WTC11 (cell line): ENCODE measurements at regions not wholly inside any gene's neighbourhood (a gene's known extent, or its start where the extent isn't known, plus 50 kb on each side); places are given as distances from the start of the nearest gene placed in this dataset.

Experiments used
- ATAC-seq: fragments of 200-7000 bp; cut with Tn5 transposase; 2 replicates; pipeline ENCODE4 v1.10.0; 2021; ENCODE audit warnings: mild to moderate bottlenecking, moderate library complexity
- CTCF ChIA-PET: fragments of 300-600 bp; sonication (Branson Sonifier 250); formaldehyde crosslinking; loops from one replicate; lab custom pipeline; 2021; ENCODE audit warnings: antibody characterized with exemption; lab: Charles Lee
- POLR2A ChIA-PET: fragments of 350-600 bp; sonication (Branson Sonifier 250); formaldehyde crosslinking; loops from one replicate; lab custom pipeline; 2021; ENCODE audit warnings: antibody characterized with exemption; lab: Charles Lee
- DNase-seq: peaks from one replicate; pipeline ENCODE4 v3.0.0; 2021; ENCODE audit warnings: low spot score
- H3K27ac Mint-ChIP-seq: 2 replicates; pipeline ENCODE4 v1.8.0; 2021; ENCODE audit warnings: mixed read lengths
- H3K27me3 Mint-ChIP-seq: 2 replicates; pipeline ENCODE4 v1.8.0; 2021; ENCODE audit warnings: low read depth, mild to moderate bottlenecking, moderate library complexity, mixed read lengths
- H3K36me3 Mint-ChIP-seq: 2 replicates; pipeline ENCODE4 v1.8.0; 2021; ENCODE audit warnings: mixed read lengths
- H3K4me1 Mint-ChIP-seq: 2 replicates; pipeline ENCODE4 v1.8.0; 2022; ENCODE audit warnings: mixed read lengths
- H3K4me3 Mint-ChIP-seq: 2 replicates; pipeline ENCODE4 v1.8.0; 2021; ENCODE audit warnings: mild to moderate bottlenecking, moderate library complexity, mixed read lengths
- H3K9me3 Mint-ChIP-seq: 2 replicates; pipeline ENCODE4 v1.8.0; 2021; ENCODE audit warnings: mixed read lengths
- CBFB ChIP-seq: sonication (generic); formaldehyde crosslinking; IDR thresholded peaks from 2 replicates; pipeline ENCODE4 v1.8.1; 2022; ENCODE audit warnings: mild to moderate bottlenecking, low read depth, missing genetic modification reagents
- CREM ChIP-seq: sonication (generic); formaldehyde crosslinking; IDR thresholded peaks from 2 replicates; pipeline ENCODE4 v1.8.1; 2022; ENCODE audit warnings: mild to moderate bottlenecking, missing genetic modification reagents, moderate library complexity
- EMX1 ChIP-seq: fragments of 250-450 bp; sonication (Bioruptor Pico); IDR thresholded peaks from 2 replicates; pipeline ENCODE4 v1.8.0; 2021; ENCODE audit warnings: mild to moderate bottlenecking
- ETV6 ChIP-seq: sonication (generic); formaldehyde crosslinking; IDR thresholded peaks from 2 replicates; pipeline ENCODE4 v1.8.1; 2022; ENCODE audit warnings: mild to moderate bottlenecking, missing genetic modification reagents
- GTF2I ChIP-seq: fragments of 250-450 bp; sonication (Bioruptor Pico); conservative IDR thresholded peaks from 2 replicates; pipeline ENCODE4 v1.4.0; 2021; ENCODE audit warnings: mild to moderate bottlenecking
- HMGA2 ChIP-seq: fragments of 250-450 bp; sonication (Bioruptor Pico); IDR thresholded peaks from 2 replicates; pipeline ENCODE4 v1.4.0; 2021; ENCODE audit warnings: mild to moderate bottlenecking, moderate library complexity
- MYBL2 ChIP-seq: sonication (generic); formaldehyde crosslinking; IDR thresholded peaks from 2 replicates; pipeline ENCODE4 v1.8.1; 2023; ENCODE audit warnings: mild to moderate bottlenecking, moderate library complexity, missing genetic modification reagents
- SP1 ChIP-seq: sonication (generic); formaldehyde crosslinking; conservative IDR thresholded peaks from 2 replicates; pipeline ENCODE4 v1.8.1; 2022; ENCODE audit warnings: missing genetic modification reagents
- ZNF317 ChIP-seq: sonication (generic); formaldehyde crosslinking; IDR thresholded peaks from 2 replicates; pipeline ENCODE4 v1.8.1; 2023; ENCODE audit warnings: low read depth, mild to moderate bottlenecking, moderate library complexity, missing genetic modification reagents, borderline replicate concordance
- ZNF423 ChIP-seq: fragments of 250-450 bp; sonication (Bioruptor Pico); IDR thresholded peaks from 2 replicates; pipeline ENCODE4 v2.1.2; 2022; ENCODE audit warnings: mild to moderate bottlenecking, moderate library complexity
- TF ChIP-seq, protein P1 (sequence below): sonication (generic); formaldehyde crosslinking; IDR thresholded peaks from 2 replicates; pipeline ENCODE4 v1.8.0; 2022; ENCODE audit warnings: mild to moderate bottlenecking, missing genetic modification reagents
- TF ChIP-seq, protein P2 (sequence below): fragments of 250-450 bp; sonication (Bioruptor Pico); IDR thresholded peaks from 2 replicates; pipeline ENCODE4 v2.1.2; 2022; ENCODE audit warnings: mild to moderate bottlenecking, moderate library complexity
- TF ChIP-seq, protein P3 (sequence below): fragments of 250-450 bp; sonication (Bioruptor Pico); IDR thresholded peaks from 2 replicates; pipeline ENCODE4 v1.9.0; 2021; ENCODE audit warnings: mild to moderate bottlenecking, borderline replicate concordance

DNA sequence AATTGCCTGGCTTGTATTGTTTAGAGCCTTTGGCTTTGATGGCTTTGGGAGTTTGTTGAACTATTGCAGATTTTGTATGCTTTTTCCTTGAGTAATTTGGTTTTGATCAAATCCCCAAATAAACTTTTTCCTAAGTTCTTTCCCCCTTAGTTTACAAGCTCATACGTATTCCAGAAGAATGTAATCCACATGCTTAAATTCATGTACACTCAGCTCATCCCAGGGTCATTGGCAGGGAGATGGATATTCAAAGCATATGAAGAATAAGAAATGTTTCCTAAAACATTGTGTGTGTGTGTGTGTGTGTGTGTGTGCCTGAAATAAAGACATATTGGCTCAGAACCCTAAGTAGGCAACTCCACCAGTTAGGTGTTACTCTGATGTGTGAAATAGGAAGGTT lies 89.4 kb downstream of the TMEM30B start:
- no peak overlapping the region for H3K27ac Mint-ChIP-seq
- H3K36me3 Mint-ChIP-seq, result no peaks in the 10 kb centered on the region
- no peak overlapping the region for H3K4me3 Mint-ChIP-seq
- DNase-seq, result no peak
- peaks cover 29% of the 10 kb centered on the region for H3K4me1 Mint-ChIP-seq
- CTCF ChIA-PET, result interaction anchor here (0.7 kb wide), 1 partner anchor 402 kb away, joined by 3 read pairs; no protein-coding TSS in a partner anchor
- TF ChIP-seq, protein P1, sequence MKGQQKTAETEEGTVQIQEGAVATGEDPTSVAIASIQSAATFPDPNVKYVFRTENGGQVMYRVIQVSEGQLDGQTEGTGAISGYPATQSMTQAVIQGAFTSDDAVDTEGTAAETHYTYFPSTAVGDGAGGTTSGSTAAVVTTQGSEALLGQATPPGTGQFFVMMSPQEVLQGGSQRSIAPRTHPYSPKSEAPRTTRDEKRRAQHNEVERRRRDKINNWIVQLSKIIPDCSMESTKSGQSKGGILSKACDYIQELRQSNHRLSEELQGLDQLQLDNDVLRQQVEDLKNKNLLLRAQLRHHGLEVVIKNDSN (CRISPR knock-in tag), result no peak
- TF ChIP-seq, protein P2, sequence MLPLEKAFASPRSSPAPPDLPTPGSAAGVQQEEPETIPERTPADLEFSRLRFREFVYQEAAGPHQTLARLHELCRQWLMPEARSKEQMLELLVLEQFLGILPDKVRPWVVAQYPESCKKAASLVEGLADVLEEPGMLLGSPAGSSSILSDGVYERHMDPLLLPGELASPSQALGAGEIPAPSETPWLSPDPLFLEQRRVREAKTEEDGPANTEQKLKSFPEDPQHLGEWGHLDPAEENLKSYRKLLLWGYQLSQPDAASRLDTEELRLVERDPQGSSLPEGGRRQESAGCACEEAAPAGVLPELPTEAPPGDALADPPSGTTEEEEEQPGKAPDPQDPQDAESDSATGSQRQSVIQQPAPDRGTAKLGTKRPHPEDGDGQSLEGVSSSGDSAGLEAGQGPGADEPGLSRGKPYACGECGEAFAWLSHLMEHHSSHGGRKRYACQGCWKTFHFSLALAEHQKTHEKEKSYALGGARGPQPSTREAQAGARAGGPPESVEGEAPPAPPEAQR (CRISPR knock-in tag), result no peak
- no peak for TF ChIP-seq SP1 (CRISPR knock-in tag)
- no peak for TF ChIP-seq ZNF317 (CRISPR knock-in tag)
- no peak for TF ChIP-seq ETV6 (CRISPR knock-in tag)
- TF ChIP-seq EMX1 (CRISPR knock-in tag), result no peak
- TF ChIP-seq, all 79 proteins: peak for 0
- no peak for ATAC-seq
- POLR2A ChIA-PET, result no interaction called here
- H3K9me3 Mint-ChIP-seq, result peaks cover 8% of the 10 kb centered on the region
- H3K27me3 Mint-ChIP-seq, result no peaks in the 10 kb centered on the region

DNA sequence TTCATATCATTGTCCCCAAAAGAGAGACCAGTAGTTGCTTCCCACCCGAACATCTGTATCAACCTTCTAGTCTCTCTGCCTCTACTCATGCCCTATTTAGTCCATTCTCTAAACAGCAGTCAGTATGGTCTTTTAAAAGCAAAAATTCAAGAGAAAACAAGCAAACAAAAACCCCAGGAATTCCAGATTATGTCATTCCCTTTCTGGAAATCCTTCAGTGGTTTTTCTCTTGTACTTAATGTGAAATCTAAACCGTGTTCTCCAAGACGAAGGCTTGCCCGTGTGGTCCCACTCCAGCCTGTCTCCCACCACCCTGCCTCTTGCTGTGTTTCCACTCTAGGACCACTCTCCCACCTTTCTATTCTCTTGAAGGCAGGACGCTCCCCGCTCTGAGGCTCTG lies 90.8 kb downstream of the TMEM30B start:
- H3K4me3 Mint-ChIP-seq, result no peak overlapping the region
- no peak for TF ChIP-seq CBFB (CRISPR knock-in tag)
- no peak for TF ChIP-seq GTF2I
- no peaks in the 10 kb centered on the region; the same call in 1 of the 2 replicates for H3K27me3 Mint-ChIP-seq
- no peak for DNase-seq
- H3K4me1 Mint-ChIP-seq, result peaks cover 35% of the 10 kb centered on the region
- H3K36me3 Mint-ChIP-seq, result no peaks in the 10 kb centered on the region
- no peak for ATAC-seq
- H3K9me3 Mint-ChIP-seq, result peaks cover 3% of the 10 kb centered on the region
- CTCF ChIA-PET, result no interaction called here
- POLR2A ChIA-PET, result no interaction called here
- no peak overlapping the region for H3K27ac Mint-ChIP-seq

DNA sequence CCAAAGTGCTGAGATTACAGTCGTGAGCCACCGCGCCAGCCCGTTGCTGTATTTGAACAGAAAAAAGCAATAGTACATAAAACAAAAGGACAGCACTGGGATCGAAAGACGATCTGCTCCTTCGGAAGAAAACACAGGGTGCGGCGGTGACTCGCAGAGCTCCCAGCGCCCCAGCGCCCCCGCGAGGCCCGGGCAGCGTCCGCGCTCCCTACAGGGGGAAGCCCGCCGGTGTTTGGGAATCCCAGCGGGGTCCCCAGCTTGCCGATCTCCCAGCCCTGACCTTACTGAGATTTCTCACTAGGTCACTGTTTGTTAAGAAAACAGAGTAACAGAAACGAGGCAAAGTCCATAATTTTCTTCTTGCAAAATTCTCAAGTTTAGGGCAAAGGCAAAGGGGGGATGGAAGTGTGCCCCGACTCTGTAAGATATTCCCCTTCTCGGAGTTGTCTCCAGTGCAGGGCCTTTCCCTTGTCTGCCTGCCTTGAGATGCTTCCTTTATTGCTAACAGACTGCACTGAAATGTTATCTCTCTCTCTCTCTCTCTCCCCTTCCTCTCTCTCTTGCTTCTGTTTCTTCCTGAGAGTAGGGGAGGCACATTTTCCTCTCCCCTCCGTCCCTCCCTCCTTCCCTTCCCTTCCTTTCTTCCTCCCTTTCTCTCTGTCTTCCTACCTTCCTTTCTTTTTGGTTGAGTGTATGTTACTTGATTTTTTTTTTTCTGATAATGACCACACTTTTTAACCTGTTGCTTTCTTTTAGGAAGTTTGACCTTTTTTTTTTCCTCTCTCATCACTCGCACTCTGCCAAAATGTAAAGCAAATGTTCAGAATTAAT lies 91.9 kb downstream of the TMEM30B start:
- peak overlapping the region; percentile 64 for H3K4me3 Mint-ChIP-seq
- H3K27me3 Mint-ChIP-seq, result no peaks in the 10 kb centered on the region; the same call in 1 of the 2 replicates
- H3K9me3 Mint-ChIP-seq, result no peaks in the 10 kb centered on the region
- ATAC-seq (peak; percentile 74), DNase-seq (peak; percentile 86)
- TF ChIP-seq, protein P1 (CRISPR knock-in tag), result no peak
- TF ChIP-seq HMGA2 (CRISPR knock-in tag), result no peak
- TF ChIP-seq ZNF423 (CRISPR knock-in tag), result peak; percentile 84
- 0 out of 2 replicates have a peak, but pooled peaks have one; percentile 37 for TF ChIP-seq CREM (CRISPR knock-in tag)
- TF ChIP-seq, protein P3, sequence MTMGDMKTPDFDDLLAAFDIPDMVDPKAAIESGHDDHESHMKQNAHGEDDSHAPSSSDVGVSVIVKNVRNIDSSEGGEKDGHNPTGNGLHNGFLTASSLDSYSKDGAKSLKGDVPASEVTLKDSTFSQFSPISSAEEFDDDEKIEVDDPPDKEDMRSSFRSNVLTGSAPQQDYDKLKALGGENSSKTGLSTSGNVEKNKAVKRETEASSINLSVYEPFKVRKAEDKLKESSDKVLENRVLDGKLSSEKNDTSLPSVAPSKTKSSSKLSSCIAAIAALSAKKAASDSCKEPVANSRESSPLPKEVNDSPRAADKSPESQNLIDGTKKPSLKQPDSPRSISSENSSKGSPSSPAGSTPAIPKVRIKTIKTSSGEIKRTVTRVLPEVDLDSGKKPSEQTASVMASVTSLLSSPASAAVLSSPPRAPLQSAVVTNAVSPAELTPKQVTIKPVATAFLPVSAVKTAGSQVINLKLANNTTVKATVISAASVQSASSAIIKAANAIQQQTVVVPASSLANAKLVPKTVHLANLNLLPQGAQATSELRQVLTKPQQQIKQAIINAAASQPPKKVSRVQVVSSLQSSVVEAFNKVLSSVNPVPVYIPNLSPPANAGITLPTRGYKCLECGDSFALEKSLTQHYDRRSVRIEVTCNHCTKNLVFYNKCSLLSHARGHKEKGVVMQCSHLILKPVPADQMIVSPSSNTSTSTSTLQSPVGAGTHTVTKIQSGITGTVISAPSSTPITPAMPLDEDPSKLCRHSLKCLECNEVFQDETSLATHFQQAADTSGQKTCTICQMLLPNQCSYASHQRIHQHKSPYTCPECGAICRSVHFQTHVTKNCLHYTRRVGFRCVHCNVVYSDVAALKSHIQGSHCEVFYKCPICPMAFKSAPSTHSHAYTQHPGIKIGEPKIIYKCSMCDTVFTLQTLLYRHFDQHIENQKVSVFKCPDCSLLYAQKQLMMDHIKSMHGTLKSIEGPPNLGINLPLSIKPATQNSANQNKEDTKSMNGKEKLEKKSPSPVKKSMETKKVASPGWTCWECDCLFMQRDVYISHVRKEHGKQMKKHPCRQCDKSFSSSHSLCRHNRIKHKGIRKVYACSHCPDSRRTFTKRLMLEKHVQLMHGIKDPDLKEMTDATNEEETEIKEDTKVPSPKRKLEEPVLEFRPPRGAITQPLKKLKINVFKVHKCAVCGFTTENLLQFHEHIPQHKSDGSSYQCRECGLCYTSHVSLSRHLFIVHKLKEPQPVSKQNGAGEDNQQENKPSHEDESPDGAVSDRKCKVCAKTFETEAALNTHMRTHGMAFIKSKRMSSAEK (CRISPR knock-in tag), result no peak
- TF ChIP-seq MYBL2 (CRISPR knock-in tag), result 0 out of 2 replicates have a peak, but pooled peaks have one; percentile 24
- no peaks in the 10 kb centered on the region for H3K36me3 Mint-ChIP-seq
- peak overlapping the region; percentile 25 for H3K27ac Mint-ChIP-seq
- ChIA-PET CTCF (interaction anchor here (0.6 to 1.8 kb wide), 8 partner anchors 15 to 556 kb away, joined by 3 to 5 read pairs (median 4); no protein-coding TSS in a partner anchor), POLR2A (interaction anchor here (1.0 kb wide), 1 partner anchor 18 kb away, joined by 3 read pairs; no protein-coding TSS in a partner anchor)
- peaks cover 35% of the 10 kb centered on the region for H3K4me1 Mint-ChIP-seq
